ENCODE measurements at regions not wholly inside any gene's neighbourhood (a gene's known extent, or its start where the extent isn't known, plus 50 kb on each side); places are given as distances from the start of the nearest gene placed in this dataset.

- TF ChIP-seq MYC (IDR thresholded peaks at IDR 0.05; ENCODE audit: low read depth, low read length) (no peak), CTCF (IDR thresholded peaks at IDR 0.05; ENCODE audit: low read depth, low read length) (no peak), POLR2A (IDR thresholded peaks at IDR 0.05; ENCODE audit: extremely low read depth, insufficient read length) (no peak)
- TF ChIP-seq, protein P1, sequence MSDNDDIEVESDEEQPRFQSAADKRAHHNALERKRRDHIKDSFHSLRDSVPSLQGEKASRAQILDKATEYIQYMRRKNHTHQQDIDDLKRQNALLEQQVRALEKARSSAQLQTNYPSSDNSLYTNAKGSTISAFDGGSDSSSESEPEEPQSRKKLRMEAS (IDR thresholded peaks at IDR 0.05; ENCODE audit: low read depth, low read length) = no peak
- no peak overlapping the region for H3K4me3 ChIP-seq (ENCODE audit: low read depth, low read length)
- DNase-seq (ENCODE audit: low read depth) = no peak
Observed at GRCh38 chr13:34224877-34225276, 406.9 kb downstream of the RFC3 start.

DNA sequence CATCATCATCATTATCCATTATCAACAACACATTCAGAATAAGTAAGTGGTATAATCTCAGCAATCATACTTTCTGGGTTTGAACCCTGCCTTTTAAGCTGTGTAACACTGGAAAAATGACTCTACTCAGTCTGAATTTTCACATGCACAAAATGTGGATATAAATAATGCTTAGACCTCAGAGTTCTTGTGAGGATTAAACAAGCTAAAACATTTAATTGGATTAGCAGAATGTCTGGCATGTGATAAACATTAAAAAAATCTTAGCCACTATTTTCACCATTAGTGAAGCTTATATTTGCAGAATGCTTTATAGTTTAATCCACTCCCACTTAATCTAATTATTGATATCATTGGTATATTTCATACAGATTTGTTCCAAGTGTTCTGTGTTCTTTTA is 412.3 kb downstream of the RFC3 start:
- TF ChIP-seq MYC (IDR thresholded peaks at IDR 0.05; ENCODE audit: low read depth, low read length) (no peak), CTCF (IDR thresholded peaks at IDR 0.05; ENCODE audit: low read depth, low read length) (no peak), POLR2A (IDR thresholded peaks at IDR 0.05; ENCODE audit: extremely low read depth, insufficient read length) (no peak)
- TF ChIP-seq, protein P1 (IDR thresholded peaks at IDR 0.05; ENCODE audit: low read depth, low read length) = no peak
- H3K4me3 ChIP-seq (ENCODE audit: low read depth, low read length) = no peak overlapping the region
- DNase-seq (ENCODE audit: low read depth) = no peak

DNA sequence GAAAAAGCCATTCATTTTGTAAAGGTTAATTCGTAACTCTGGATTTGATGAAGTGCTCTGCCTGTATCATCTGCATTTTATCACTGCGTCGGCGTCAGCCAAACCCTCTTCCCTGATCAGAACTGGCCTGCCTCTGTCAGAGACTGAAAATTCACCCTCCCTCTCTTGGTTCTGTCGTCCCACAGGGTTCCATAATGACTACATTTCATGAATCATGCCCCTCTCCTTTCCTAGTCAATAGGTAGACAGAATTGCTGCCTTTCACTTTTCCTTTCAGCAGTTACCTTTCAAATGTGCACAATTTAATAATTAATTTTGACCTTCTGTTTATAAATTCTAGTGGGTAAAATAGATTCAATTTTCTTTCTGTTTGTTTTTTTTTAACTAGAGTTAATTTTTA is 423.4 kb downstream of the RFC3 start:
- no peak overlapping the region for H3K4me3 ChIP-seq (ENCODE audit: low read depth, low read length)
- no peak for TF ChIP-seq POLR2A (IDR thresholded peaks at IDR 0.05; ENCODE audit: extremely low read depth, insufficient read length)
- no peak for TF ChIP-seq CTCF (IDR thresholded peaks at IDR 0.05; ENCODE audit: low read depth, low read length)
- TF ChIP-seq, protein P1 (IDR thresholded peaks at IDR 0.05; ENCODE audit: low read depth, low read length) = no peak
- TF ChIP-seq MYC (IDR thresholded peaks at IDR 0.05; ENCODE audit: low read depth, low read length) = no peak
- DNase-seq (ENCODE audit: low read depth) = no peak

DNA sequence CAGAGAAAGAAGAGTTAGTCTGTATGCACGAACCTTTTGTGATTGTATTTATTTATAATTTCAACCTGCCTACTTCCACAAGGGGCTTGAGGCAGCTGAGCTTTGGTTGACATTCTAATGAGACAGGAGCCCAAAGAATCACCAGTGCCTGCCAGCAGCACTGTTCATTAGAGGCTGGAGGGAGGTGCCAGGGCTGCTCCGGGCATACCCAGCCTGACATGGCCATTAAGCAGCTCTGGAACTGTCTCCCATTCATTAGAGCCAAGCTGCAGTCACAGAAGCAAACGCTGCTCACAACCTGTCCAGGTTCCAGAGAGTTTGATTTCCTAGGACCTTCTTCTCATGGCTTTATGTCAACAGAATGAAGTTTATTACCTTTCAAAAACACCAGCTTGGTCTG is 425.5 kb downstream of the RFC3 start:
- DNase-seq (ENCODE audit: low read depth) = no peak
- no peak for TF ChIP-seq POLR2A (IDR thresholded peaks at IDR 0.05; ENCODE audit: extremely low read depth, insufficient read length)
- H3K4me3 ChIP-seq (ENCODE audit: low read depth, low read length) = no peak overlapping the region

DNA sequence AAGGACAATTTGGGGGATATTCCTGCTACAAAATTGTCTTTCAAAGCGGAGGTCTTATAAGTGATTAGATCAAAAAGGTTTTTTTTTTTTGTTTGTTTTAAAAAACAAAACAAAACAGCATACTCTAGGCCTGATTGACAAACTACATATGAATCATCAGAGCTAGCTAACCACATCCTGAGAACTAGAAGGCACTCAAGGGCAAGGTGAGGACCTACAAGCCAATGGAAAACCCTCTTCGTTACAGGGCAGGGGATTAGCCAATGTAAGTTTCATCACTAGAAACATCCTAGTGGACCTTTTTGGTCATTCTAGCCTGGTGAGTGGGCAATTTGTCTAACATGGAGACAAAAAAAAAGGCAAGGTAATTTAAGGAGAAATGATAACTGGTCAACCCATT is 428.6 kb downstream of the RFC3 start:
- no peak overlapping the region for H3K4me3 ChIP-seq (ENCODE audit: low read depth, low read length)
- DNase-seq (ENCODE audit: low read depth) = peak; percentile 23
- TF ChIP-seq POLR2A (IDR thresholded peaks at IDR 0.05; ENCODE audit: extremely low read depth, insufficient read length) (no peak), MYC (IDR thresholded peaks at IDR 0.05; ENCODE audit: low read depth, low read length) (no peak), CTCF (IDR thresholded peaks at IDR 0.05; ENCODE audit: low read depth, low read length) (no peak)
- TF ChIP-seq, protein P1 (IDR thresholded peaks at IDR 0.05; ENCODE audit: low read depth, low read length) = no peak

GRCh38 chr13:34247596-34247995 is 429.6 kb downstream of the RFC3 start:
- H3K4me3 ChIP-seq (ENCODE audit: low read depth, low read length) = no peak overlapping the region
- no peak for TF ChIP-seq POLR2A (IDR thresholded peaks at IDR 0.05; ENCODE audit: extremely low read depth, insufficient read length)
- TF ChIP-seq, protein P1 (IDR thresholded peaks at IDR 0.05; ENCODE audit: low read depth, low read length) = no peak
- TF ChIP-seq MYC (IDR thresholded peaks at IDR 0.05; ENCODE audit: low read depth, low read length) = no peak
- TF ChIP-seq CTCF (IDR thresholded peaks at IDR 0.05; ENCODE audit: low read depth, low read length) = no peak
- DNase-seq (ENCODE audit: low read depth) = no peak
